GM21367 (cell line): ENCODE measurements at regions not wholly inside any gene's neighbourhood (a gene's known extent, or its start where the extent isn't known, plus 50 kb on each side); places are given as distances from the start of the nearest gene placed in this dataset.
"Not testable (repeated sequence)": the region's sequence is repeated elsewhere in the genome, so short reads cannot be mapped to it uniquely, and the experiment has no call there.

Experiments used
- ATAC-seq: cut with Tn5 transposase; IDR thresholded peaks from one replicate; pipeline ENCODE4 v1.9.1; 2021; ENCODE audit not compliant: unreplicated experiment

GRCh38 chr14:27205036-27205435 lies 607.2 kb upstream of the NOVA1 start:
- ATAC-seq: no peak

- ATAC-seq: no peak
These were observed 613.9 kb upstream of the NOVA1 start for GRCh38 chr14:27211741-27212140.

GRCh38 chr14:27222671-27223070 lies 624.8 kb upstream of the NOVA1 start:
- no peak for ATAC-seq

- ATAC-seq: no peak
These were observed 626.1 kb upstream of the NOVA1 start for GRCh38 chr14:27223906-27224305.

GRCh38 chr14:27228053-27228452 lies 630.2 kb upstream of the NOVA1 start:
- ATAC-seq: no peak

GRCh38 chr14:27234331-27234730 lies 636.5 kb upstream of the NOVA1 start:
- no peak for ATAC-seq

- no peak for ATAC-seq
These were observed 638.8 kb upstream of the NOVA1 start for GRCh38 chr14:27236601-27237000.

- no peak for ATAC-seq
These were observed 645.0 kb upstream of the NOVA1 start for GRCh38 chr14:27242874-27243273.

GRCh38 chr14:27243365-27243764 lies 645.5 kb upstream of the NOVA1 start:
- ATAC-seq: no peak

GRCh38 chr14:27245947-27246346 lies 648.1 kb upstream of the NOVA1 start:
- no peak for ATAC-seq

GRCh38 chr14:27253966-27254365 lies 656.1 kb upstream of the NOVA1 start:
- ATAC-seq: no peak

- ATAC-seq: no peak
These were observed 659.0 kb upstream of the NOVA1 start for GRCh38 chr14:27256805-27257204.

- no peak for ATAC-seq
These were observed 670.0 kb upstream of the NOVA1 start for GRCh38 chr14:27267876-27268275.

- no peak for ATAC-seq
These were observed 672.9 kb upstream of the NOVA1 start for GRCh38 chr14:27270716-27271115.

- ATAC-seq: no peak
These were observed 680.5 kb upstream of the NOVA1 start for GRCh38 chr14:27278341-27278740.

GRCh38 chr14:27305441-27305945 lies 707.7 kb upstream of the NOVA1 start:
- no peak for ATAC-seq

- ATAC-seq: not testable (repeated sequence)
These were observed 714.9 kb upstream of the NOVA1 start for GRCh38 chr14:27312730-27313129.

GRCh38 chr14:27314231-27314630 lies 716.4 kb upstream of the NOVA1 start:
- no peak for ATAC-seq

- no peak for ATAC-seq
These were observed 717.6 kb upstream of the NOVA1 start for GRCh38 chr14:27315477-27315876.

GRCh38 chr14:27315947-27316346 lies 718.1 kb upstream of the NOVA1 start:
- ATAC-seq: no peak

GRCh38 chr14:27318774-27319420 lies 721.1 kb upstream of the NOVA1 start:
- no peak for ATAC-seq

GRCh38 chr14:27320261-27320660 lies 722.4 kb upstream of the NOVA1 start:
- ATAC-seq: no peak

GRCh38 chr14:27327095-27327494 lies 729.3 kb upstream of the NOVA1 start:
- no peak for ATAC-seq
